Fibroblast of lung (primary cell): ENCODE measurements at regions not wholly inside any gene's neighbourhood (a gene's known extent, or its start where the extent isn't known, plus 50 kb on each side); places are given as distances from the start of the nearest gene placed in this dataset.

Experiments
- DNase-seq, 2 donors: peaks; one replicate each; pipeline versions ENCODE4 v3.0.0 to v3.0.0-alpha.2; 2010; ENCODE audit warnings: low read depth in 2 of 2
- H2AFZ ChIP-seq: 2 replicates; pipeline ENCODE4 v1.5.1; 2012; ENCODE audit warnings: low read length, control low read depth, inconsistent platforms
- H3K27ac ChIP-seq: 2 replicates; pipeline ENCODE4 v1.5.1; 2011; ENCODE audit warnings: low read length, control low read depth; ENCODE audit not compliant: insufficient read depth
- H3K27me3 ChIP-seq: 2 replicates; pipeline ENCODE4 v1.5.1; 2011; ENCODE audit warnings: mild to moderate bottlenecking, low read length; ENCODE audit not compliant: control insufficient read depth, insufficient read depth
- H3K36me3 ChIP-seq: 2 replicates; pipeline ENCODE4 v1.5.1; 2011; ENCODE audit warnings: low read length; ENCODE audit not compliant: control insufficient read depth, insufficient read depth
- H3K4me1 ChIP-seq: 2 replicates; pipeline ENCODE4 v1.5.1; 2011; ENCODE audit warnings: low read length; ENCODE audit not compliant: control insufficient read depth, insufficient read depth; ENCODE audit errors: extremely low read depth
- H3K4me2 ChIP-seq: 2 replicates; pipeline ENCODE4 v1.5.1; 2011; ENCODE audit warnings: low read length, control low read depth; ENCODE audit not compliant: insufficient read depth; ENCODE audit errors: extremely low read depth
- H3K4me3 ChIP-seq, 4 experiments: fragments of 200-600 bp in 1 of 4; sonication (generic) in 1 of 4; replicated peaks in 1 of 4; 2 replicates each; pipeline ENCODE4 v1.5.1; 2011 to 2016; ENCODE audit warnings: low read length in 4 of 4, low read depth in 3 of 4, mild to moderate bottlenecking in 3 of 4, control low read depth in 2 of 4, inconsistent platforms in 1 of 4, mixed read lengths in 1 of 4; ENCODE audit not compliant: insufficient read depth in 1 of 4; ENCODE audit errors: control extremely low read depth in 1 of 4
- H3K79me2 ChIP-seq: 2 replicates; pipeline ENCODE4 v1.5.1; 2012; ENCODE audit warnings: mild to moderate bottlenecking, low read length, inconsistent platforms; ENCODE audit not compliant: control insufficient read depth, insufficient read depth
- H3K9ac ChIP-seq: 2 replicates; pipeline ENCODE4 v1.5.1; 2011; ENCODE audit warnings: mild to moderate bottlenecking, low read length, control low read depth; ENCODE audit not compliant: insufficient read depth
- H3K9me3 ChIP-seq: 2 replicates; pipeline ENCODE4 v1.5.1; 2012; ENCODE audit warnings: low read depth, low read length; ENCODE audit not compliant: control insufficient read depth, insufficient read depth
- H4K20me1 ChIP-seq: 2 replicates; pipeline ENCODE4 v1.5.1; 2011; ENCODE audit warnings: low read length; ENCODE audit not compliant: control insufficient read depth, insufficient read depth; ENCODE audit errors: extremely low read depth
- EZH2 ChIP-seq: IDR thresholded peaks from 2 replicates; pipeline ENCODE4 v1.5.1; 2012; ENCODE audit warnings: low read length, control low read depth, mild to moderate bottlenecking; ENCODE audit errors: missing control alignments
- TF ChIP-seq, protein P1 (sequence below), 2 donors: IDR thresholded peaks in 1 of 2; conservative IDR thresholded peaks in 1 of 2; 1 replicate in 1 of 2; 2 replicates in 1 of 2; pipeline ENCODE4 v1.5.1; 2011 to 2012; ENCODE audit warnings: low read length in 2 of 2, control low read depth in 1 of 2, inconsistent platforms in 1 of 2, low read depth in 1 of 2, mild to moderate bottlenecking in 1 of 2

GRCh38 chr11:91783173-91783572, 441.4 kb upstream of the FAT3 start:
- H3K9ac ChIP-seq, result no peak overlapping the region
- H3K36me3 ChIP-seq, result no peaks in the 10 kb centered on the region
- no peaks in the 10 kb centered on the region for H4K20me1 ChIP-seq
- DNase-seq, result no peak
- no peak overlapping the region for H3K4me2 ChIP-seq
- no peaks in the 10 kb centered on the region for H3K27me3 ChIP-seq
- no peaks in the 10 kb centered on the region for H3K79me2 ChIP-seq
- no peak overlapping the region for H3K27ac ChIP-seq
- H3K4me3 ChIP-seq, result no peak overlapping the region
- no peak overlapping the region for H2AFZ ChIP-seq
- TF ChIP-seq EZH2, result no peak
- TF ChIP-seq, protein P1, sequence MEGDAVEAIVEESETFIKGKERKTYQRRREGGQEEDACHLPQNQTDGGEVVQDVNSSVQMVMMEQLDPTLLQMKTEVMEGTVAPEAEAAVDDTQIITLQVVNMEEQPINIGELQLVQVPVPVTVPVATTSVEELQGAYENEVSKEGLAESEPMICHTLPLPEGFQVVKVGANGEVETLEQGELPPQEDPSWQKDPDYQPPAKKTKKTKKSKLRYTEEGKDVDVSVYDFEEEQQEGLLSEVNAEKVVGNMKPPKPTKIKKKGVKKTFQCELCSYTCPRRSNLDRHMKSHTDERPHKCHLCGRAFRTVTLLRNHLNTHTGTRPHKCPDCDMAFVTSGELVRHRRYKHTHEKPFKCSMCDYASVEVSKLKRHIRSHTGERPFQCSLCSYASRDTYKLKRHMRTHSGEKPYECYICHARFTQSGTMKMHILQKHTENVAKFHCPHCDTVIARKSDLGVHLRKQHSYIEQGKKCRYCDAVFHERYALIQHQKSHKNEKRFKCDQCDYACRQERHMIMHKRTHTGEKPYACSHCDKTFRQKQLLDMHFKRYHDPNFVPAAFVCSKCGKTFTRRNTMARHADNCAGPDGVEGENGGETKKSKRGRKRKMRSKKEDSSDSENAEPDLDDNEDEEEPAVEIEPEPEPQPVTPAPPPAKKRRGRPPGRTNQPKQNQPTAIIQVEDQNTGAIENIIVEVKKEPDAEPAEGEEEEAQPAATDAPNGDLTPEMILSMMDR (conservative IDR thresholded peaks at IDR 0.05 in 1 of 2, IDR thresholded peaks at IDR 0.05 in 1 of 2; ENCODE audit: low read depth in 1 of 2, low read length in 2 of 2), result no peak
- H3K4me1 ChIP-seq, result no peaks in the 10 kb centered on the region
- no peaks in the 10 kb centered on the region for H3K9me3 ChIP-seq

DNA sequence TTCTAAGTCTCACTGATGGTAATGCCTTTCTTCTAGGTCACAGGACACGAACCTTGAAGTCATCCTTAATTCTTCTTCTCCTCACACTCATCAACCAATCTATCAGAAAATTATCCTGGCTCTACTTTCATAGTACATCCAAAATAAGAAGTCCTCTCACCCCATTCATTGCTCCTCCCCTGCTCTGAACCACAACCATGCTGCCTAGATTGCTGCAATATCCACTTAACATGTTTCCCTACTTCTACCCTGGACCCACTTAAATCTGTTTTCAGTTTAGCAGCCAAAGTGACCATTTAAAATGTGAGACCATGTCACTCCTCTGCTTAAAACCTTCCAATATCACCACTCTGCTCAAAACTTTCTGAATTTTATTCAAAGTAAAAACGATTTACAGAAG, 445.9 kb upstream of the FAT3 start:
- no peaks in the 10 kb centered on the region for H3K79me2 ChIP-seq
- H3K4me1 ChIP-seq, result no peaks in the 10 kb centered on the region

GRCh38 chr11:91776655-91777054, 448.0 kb upstream of the FAT3 start:
- DNase-seq, result no peak

More for the DNA sequence above, 445.9 kb upstream of the FAT3 start:
- Histone ChIP-seq H3K27me3 (no peaks in the 10 kb centered on the region), H3K9me3 (no peaks in the 10 kb centered on the region), H3K27ac (no peak overlapping the region), H4K20me1 (no peaks in the 10 kb centered on the region), H3K4me3 (no peak overlapping the region), H3K4me2 (no peak overlapping the region), H3K36me3 (no peaks in the 10 kb centered on the region), H3K9ac (no peak overlapping the region), H2AFZ (no peak overlapping the region)
- no peak for DNase-seq
- TF ChIP-seq EZH2, result no peak
- TF ChIP-seq, protein P1 (conservative IDR thresholded peaks at IDR 0.05 in 1 of 2, IDR thresholded peaks at IDR 0.05 in 1 of 2; ENCODE audit: low read depth in 1 of 2, low read length in 2 of 2), result no peak

More at GRCh38 chr11:91776655-91777054, 448.0 kb upstream of the FAT3 start:
- Histone ChIP-seq H3K9me3 (no peaks in the 10 kb centered on the region), H3K4me1 (no peaks in the 10 kb centered on the region), H3K4me2 (no peak overlapping the region), H3K27me3 (no peaks in the 10 kb centered on the region), H4K20me1 (no peaks in the 10 kb centered on the region), H3K4me3 (no peak overlapping the region), H3K79me2 (no peaks in the 10 kb centered on the region), H3K9ac (no peak overlapping the region), H2AFZ (no peak overlapping the region), H3K36me3 (no peaks in the 10 kb centered on the region), H3K27ac (no peak overlapping the region)
- TF ChIP-seq EZH2, result no peak
- TF ChIP-seq, protein P1 (conservative IDR thresholded peaks at IDR 0.05 in 1 of 2, IDR thresholded peaks at IDR 0.05 in 1 of 2; ENCODE audit: low read depth in 1 of 2, low read length in 2 of 2), result no peak
